DND-41 (cell line): ENCODE measurements at regions not wholly inside any gene's neighbourhood (a gene's known extent, or its start where the extent isn't known, plus 50 kb on each side); places are given as distances from the start of the nearest gene placed in this dataset.

Experiments
- EZH2 ChIP-seq: IDR thresholded peaks from 3 replicates; pipeline ENCODE4 v1.6.1; 2012; ENCODE audit warnings: borderline replicate concordance, low read depth, mild to moderate bottlenecking, moderate library complexity, low read length, inconsistent platforms; ENCODE audit not compliant: severe bottlenecking
- TF ChIP-seq, protein P1 (sequence below): IDR thresholded peaks from 2 replicates; pipeline ENCODE4 v1.5.1; 2012; ENCODE audit warnings: borderline replicate concordance, low read length, moderate library complexity, mild to moderate bottlenecking; ENCODE audit not compliant: poor library complexity, severe bottlenecking; ENCODE audit errors: extremely low read depth

DNA sequence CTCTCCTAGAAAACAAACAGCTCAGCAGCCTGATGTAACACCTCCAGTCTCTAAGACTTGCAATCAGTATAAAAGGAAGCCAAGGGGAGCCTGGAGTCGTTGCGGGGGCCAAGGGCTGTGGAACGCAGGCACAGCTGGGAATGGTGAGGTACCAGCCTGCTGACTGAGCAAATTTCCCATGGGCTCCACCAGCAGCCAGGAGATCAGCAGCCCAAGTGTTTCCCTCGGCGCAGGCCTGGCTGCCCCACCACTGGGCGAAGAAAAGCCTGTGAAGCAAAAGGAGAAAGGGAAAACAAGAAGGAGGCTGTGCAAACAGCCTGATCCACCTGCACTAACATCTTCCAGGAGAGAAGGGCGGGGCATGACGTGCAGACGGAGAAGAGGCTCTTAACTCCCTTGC lies 155.3 kb downstream of the SHQ1 start:
- TF ChIP-seq, protein P1, sequence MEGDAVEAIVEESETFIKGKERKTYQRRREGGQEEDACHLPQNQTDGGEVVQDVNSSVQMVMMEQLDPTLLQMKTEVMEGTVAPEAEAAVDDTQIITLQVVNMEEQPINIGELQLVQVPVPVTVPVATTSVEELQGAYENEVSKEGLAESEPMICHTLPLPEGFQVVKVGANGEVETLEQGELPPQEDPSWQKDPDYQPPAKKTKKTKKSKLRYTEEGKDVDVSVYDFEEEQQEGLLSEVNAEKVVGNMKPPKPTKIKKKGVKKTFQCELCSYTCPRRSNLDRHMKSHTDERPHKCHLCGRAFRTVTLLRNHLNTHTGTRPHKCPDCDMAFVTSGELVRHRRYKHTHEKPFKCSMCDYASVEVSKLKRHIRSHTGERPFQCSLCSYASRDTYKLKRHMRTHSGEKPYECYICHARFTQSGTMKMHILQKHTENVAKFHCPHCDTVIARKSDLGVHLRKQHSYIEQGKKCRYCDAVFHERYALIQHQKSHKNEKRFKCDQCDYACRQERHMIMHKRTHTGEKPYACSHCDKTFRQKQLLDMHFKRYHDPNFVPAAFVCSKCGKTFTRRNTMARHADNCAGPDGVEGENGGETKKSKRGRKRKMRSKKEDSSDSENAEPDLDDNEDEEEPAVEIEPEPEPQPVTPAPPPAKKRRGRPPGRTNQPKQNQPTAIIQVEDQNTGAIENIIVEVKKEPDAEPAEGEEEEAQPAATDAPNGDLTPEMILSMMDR: no peak
- TF ChIP-seq EZH2: no peak
